K562 (cell line): ENCODE measurements at regions not wholly inside any gene's neighbourhood (a gene's known extent, or its start where the extent isn't known, plus 50 kb on each side); places are given as distances from the start of the nearest gene placed in this dataset.
"Not testable (repeated sequence)": the region's sequence is repeated elsewhere in the genome, so short reads cannot be mapped to it uniquely, and the experiment has no call there.

Source experiments
- ATAC-seq: fragments of 200-7000 bp; cut with Tn5 transposase; 3 replicates; pipeline ENCODE4 v1.9.1; 2020; ENCODE audit warnings: moderate library complexity
- BruUV-seq: library from RNA; stranded (reverse); fragments of 400-500 nt; replicated peaks from 2 replicates; lab custom pipeline; 2021; lab: Mats Ljungman, UMichigan
- CTCF ChIA-PET: fragments of 300-600 bp; formaldehyde crosslinking; extraction: SDS; loops from one replicate; lab custom pipeline; 2021; ENCODE audit warnings: low intra/inter-chr PET ratio; lab: Yijun Ruan, JAX
- POLR2A ChIA-PET: fragments of 300-600, 350-650 bp; sonication (Branson Sonifier 250); formaldehyde crosslinking; extraction: SDS; loops from one replicate; lab custom pipeline; 2021; ENCODE audit warnings: antibody characterized with exemption, inconsistent platforms; lab: Yijun Ruan, JAX
- DNase-seq, 4 experiments: peaks; one replicate each; pipeline versions ENCODE4 v3.0.0 to v3.0.0-alpha.2; 2011 to 2018; ENCODE audit warnings: low spot score in 3 of 4, mixed read lengths in 3 of 4; ENCODE audit errors: extremely low read depth in 1 of 4
- FAIRE-seq: peaks from 2 replicates; lab custom pipeline; 2011; peaks lifted over from hg19 to GRCh38; lab: Jason Lieb, UNC
- H2AFZ ChIP-seq: 2 replicates; pipeline ENCODE4 v1.6.0; 2011; ENCODE audit warnings: low read depth, low read length, control low read depth, inconsistent platforms
- H3K27ac ChIP-seq: fragments of 200-600 bp; 3 replicates; pipeline ENCODE4 v1.8.0; 2011; ENCODE audit warnings: low read depth, mild to moderate bottlenecking, control low read depth, inconsistent platforms, low read length, moderate library complexity, mixed read lengths; ENCODE audit errors: extremely low read depth
- H3K27me3 ChIP-seq, 2 experiments: fragments of 300-600 bp in 1 of 2; 2 replicates in 1 of 2; 3 replicates in 1 of 2; pipeline versions ENCODE4 v1.6.0 to v1.8.0; 2011; ENCODE audit warnings: inconsistent platforms in 2 of 2, low read length in 2 of 2, mild to moderate bottlenecking in 1 of 2, mixed read lengths in 1 of 2, moderate library complexity in 1 of 2; ENCODE audit not compliant: control insufficient read depth in 2 of 2, insufficient read depth in 2 of 2
- H3K36me3 ChIP-seq: fragments of 300-600 bp; 3 replicates; pipeline ENCODE4 v1.8.0; 2011; ENCODE audit warnings: mild to moderate bottlenecking, low read length, inconsistent platforms; ENCODE audit not compliant: control insufficient read depth, insufficient read depth
- H3K4me1 ChIP-seq, 2 experiments: fragments of 200-600 bp in 1 of 2; replicated peaks in 1 of 2; 2 replicates in 1 of 2; 3 replicates in 1 of 2; pipeline versions ENCODE4 v1.5.1 to v1.8.0; 2011; ENCODE audit warnings: inconsistent platforms in 2 of 2, low read length in 2 of 2, mild to moderate bottlenecking in 1 of 2, mixed read lengths in 1 of 2, moderate library complexity in 1 of 2; ENCODE audit not compliant: control insufficient read depth in 2 of 2, insufficient read depth in 2 of 2
- H3K4me2 ChIP-seq: 2 replicates; pipeline ENCODE4 v1.6.1; 2011; ENCODE audit warnings: low read length, control low read depth, inconsistent platforms, mixed read lengths; ENCODE audit not compliant: insufficient read depth
- H3K4me3 ChIP-seq: fragments of 200-600 bp; sonication (generic), shearing (Covaris generic); 2 replicates; pipeline ENCODE4 v1.5.1; 2016; ENCODE audit warnings: control low read depth, inconsistent platforms
- H3K79me2 ChIP-seq: fragments of 200-600 bp; 3 replicates; pipeline ENCODE4 v1.8.0; 2011; ENCODE audit warnings: low read length, inconsistent platforms; ENCODE audit not compliant: control insufficient read depth, insufficient read depth
- H3K9ac ChIP-seq, 2 experiments: 2 replicates each; pipeline versions ENCODE4 v1.6.0 to v1.6.1; 2011; ENCODE audit warnings: low read depth in 2 of 2, low read length in 2 of 2, control low read depth in 1 of 2, inconsistent platforms in 1 of 2, mild to moderate bottlenecking in 1 of 2, mixed read lengths in 1 of 2; ENCODE audit not compliant: insufficient read depth in 1 of 2
- H3K9me1 ChIP-seq: one replicate; pipeline ENCODE4 v1.6.0; 2011; ENCODE audit warnings: inconsistent platforms, mild to moderate bottlenecking, low read length, moderate library complexity; ENCODE audit not compliant: control insufficient read depth, insufficient read depth
- H3K9me3 ChIP-seq: replicated peaks from 2 replicates; pipeline ENCODE4 v1.5.1; 2011; ENCODE audit warnings: low read depth, low read length, inconsistent platforms; ENCODE audit not compliant: control insufficient read depth, insufficient read depth
- H4K20me1 ChIP-seq: replicated peaks from 2 replicates; pipeline ENCODE4 v1.6.1; 2011; ENCODE audit warnings: low read length, inconsistent platforms, mixed read lengths; ENCODE audit not compliant: control insufficient read depth, insufficient read depth
- CTCF ChIP-seq, 3 experiments: IDR thresholded peaks in 2 of 3; conservative IDR thresholded peaks in 1 of 3; 2 replicates each; pipeline ENCODE4 v1.5.1; 2011 to 2012; ENCODE audit warnings: low read length in 3 of 3, mild to moderate bottlenecking in 3 of 3, control low read depth in 2 of 3, improper control_type of control experiment in 1 of 3, inconsistent platforms in 1 of 3, low read depth in 1 of 3, mixed read lengths in 1 of 3, moderate library complexity in 1 of 3; ENCODE audit not compliant: insufficient read depth in 2 of 3
- WGBS: fragments of 100-300 bp; shearing (Covaris generic); methylation state at CpG from one replicate; pipeline ENCODE4 v1.1.6; 2016; ENCODE audit warnings: low coverage, mixed read lengths; ENCODE audit not compliant: insufficient coverage; ENCODE audit errors: missing lambda C conversion rate; 5-methylcytosine and 5-hydroxymethylcytosine counted together
- in situ Hi-C: fragments of 300-500 bp; cut with MboI; formaldehyde crosslinking; loops from 4 replicates; pipeline ENCODE4 v1.15.0; 2018; ENCODE audit warnings: inconsistent platforms, mixed read lengths
- intact Hi-C: fragments of 100-400 bp; cut with micrococcal nuclease; formaldehyde crosslinking; loops from 2 replicates; pipeline ENCODE4 v1.14.2; 2022

DNA sequence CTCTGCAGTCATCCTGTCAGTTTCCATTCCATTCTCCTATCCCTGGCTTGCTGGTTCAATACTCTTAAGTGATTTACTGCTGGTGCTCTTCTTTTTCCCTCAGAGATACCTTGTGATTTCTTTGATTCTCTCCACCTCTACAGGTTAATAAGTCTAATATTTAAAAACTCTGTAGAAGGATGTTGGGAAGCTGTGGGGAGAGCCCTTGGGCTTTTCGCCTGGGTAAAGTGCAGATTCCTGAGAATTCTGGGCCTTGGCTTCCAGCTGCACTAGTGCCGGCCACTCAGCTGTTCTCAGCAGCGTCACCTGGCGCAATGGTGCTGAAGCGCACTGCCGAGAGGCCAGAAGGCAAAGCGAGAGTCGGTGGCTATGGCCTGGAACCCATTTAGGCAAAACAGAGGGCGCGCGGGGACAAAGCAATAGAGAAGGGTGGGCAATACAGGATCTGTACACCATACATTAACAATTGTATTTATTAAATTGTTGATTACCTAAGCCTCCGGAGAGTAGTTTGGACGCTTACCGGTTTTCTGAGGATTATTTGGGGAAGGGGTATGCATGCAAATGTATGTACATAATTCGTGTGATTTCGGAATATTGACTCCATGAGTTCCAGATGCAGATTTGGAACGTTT lies 130.3 kb downstream of the PPIAL4A start:
- CTCF ChIA-PET, H3K36me3 ChIP-seq, in situ Hi-C loops, intact Hi-C loops, H3K79me2 ChIP-seq, H3K9me3 ChIP-seq, H3K4me3 ChIP-seq, H4K20me1 ChIP-seq, H3K27me3 ChIP-seq, POLR2A ChIA-PET, H3K9me1 ChIP-seq, H3K9ac ChIP-seq, H3K27ac ChIP-seq, BruUV-seq, H3K4me1 ChIP-seq, FAIRE-seq: not testable (repeated sequence)
- TF ChIP-seq CTCF (IDR thresholded peaks at IDR 0.05 in 2 of 3, conservative IDR thresholded peaks at IDR 0.05 in 1 of 3; ENCODE audit: insufficient read depth in 2 of 3, low read depth in 1 of 3, low read length in 3 of 3): peak in 1 of 3 experiments; percentile 46; a peak in 2 of 6 replicates
- peak in 1 of 4 experiments; percentile 1 for DNase-seq
- Histone ChIP-seq H3K4me2 (peak overlapping the region; percentile 25; the same call in 1 of the 2 replicates), H2AFZ (0 out of 2 replicates have a peak overlapping the region, but pooled peaks have one; percentile 38)
- WGBS: 19% methylated on average over 4 of the region's 17 CpGs
- peak; percentile 94 for ATAC-seq
